NCI-H1417 treated with DMSO at 0.1 percent for 48 hours (cell line): ENCODE measurements at regions not wholly inside any gene's neighbourhood (a gene's known extent, or its start where the extent isn't known, plus 50 kb on each side); places are given as distances from the start of the nearest gene placed in this dataset.

Experiments
- DNase-seq: peaks from one replicate; lab custom pipeline; 2025; lab: John Stamatoyannopoulos, UW

DNA sequence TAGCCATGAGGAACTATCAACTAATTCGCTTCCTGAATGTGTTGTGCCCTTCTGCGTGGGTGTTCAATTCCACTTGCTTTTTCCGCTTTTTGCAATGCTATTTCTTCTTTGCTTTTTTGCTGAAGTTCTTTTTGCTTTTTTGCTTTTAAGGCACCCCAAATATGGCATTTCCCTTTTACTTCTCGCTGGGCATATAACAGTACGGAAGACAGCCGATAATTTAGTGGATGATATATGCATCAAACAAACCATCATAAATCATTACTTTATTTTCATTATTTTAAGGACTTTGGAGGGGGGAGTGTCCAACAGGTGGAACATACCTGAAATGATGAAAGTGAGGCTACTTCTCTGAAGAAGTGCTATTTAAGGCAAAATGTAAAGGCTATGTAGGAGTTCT is 277.0 kb upstream of the MTPN start:
- no peak for DNase-seq

DNA sequence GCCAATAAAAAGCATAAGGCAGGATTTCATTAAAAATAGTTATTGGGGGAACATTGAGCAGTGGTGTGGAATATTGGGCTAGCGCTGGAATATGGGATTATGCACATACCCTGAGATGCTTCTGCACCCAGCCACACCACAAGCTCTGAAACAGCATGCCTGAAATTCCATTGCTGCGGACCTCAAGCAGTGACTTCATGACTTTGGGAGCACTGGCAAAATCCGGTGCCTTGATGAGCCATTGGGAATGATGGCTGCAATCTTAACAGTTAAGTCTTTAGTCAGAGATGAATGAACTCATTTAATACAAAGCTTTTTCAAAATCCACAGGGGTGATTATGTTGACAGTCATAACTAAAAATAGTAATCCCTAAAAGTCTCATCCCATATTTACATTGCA is 274.7 kb upstream of the MTPN start:
- DNase-seq, result no peak

DNA sequence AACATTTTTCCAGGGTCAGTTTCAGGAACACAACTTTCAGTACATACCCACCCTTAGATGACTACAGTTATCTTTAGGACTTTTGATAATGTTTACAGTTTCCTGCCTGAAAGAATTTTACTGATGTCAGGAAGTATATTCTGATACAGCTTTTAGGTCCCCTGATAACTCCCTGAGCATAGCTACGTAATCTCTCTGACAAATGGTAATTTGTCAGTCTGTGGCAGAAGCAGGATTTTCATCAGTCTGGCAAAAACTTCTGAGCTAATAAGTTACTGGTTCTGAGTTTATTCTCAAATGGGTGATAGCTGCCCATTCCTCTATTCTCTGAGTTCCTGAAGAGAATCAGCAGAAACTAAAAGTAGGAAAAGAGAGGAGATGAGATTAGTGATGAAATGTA is 270.1 kb upstream of the MTPN start:
- no peak for DNase-seq

DNA sequence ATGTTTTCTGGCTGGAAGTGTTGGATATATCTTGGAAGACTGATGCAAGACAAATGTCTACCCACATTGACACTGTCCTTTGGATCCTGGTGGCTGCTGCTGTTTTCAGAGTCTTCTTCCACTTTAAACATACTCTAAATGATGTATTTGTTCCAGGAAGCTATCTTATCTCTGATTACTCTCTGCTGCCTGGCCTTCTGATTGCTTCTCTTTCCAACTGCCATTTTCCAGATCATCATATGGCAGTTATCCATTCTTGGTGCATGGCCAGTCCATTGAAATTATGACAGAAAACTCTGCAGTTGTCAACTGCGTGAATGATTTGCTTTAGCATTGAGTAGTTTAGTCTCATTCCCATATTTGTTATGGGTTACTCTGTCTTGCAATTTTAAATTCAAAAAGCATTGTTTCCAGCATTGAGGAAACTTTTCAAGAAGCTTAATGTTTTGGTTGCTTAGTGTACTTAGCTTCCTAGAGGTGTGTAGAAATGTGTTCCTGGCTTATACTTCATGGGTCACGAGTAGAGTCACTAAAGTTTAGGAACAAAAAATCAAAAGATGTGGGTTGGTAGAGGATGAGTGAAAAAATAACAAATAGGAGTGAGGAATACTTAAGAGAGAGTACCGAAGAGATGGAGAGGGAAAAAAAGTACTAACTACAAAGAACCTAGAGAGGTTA is 268.3 kb upstream of the MTPN start:
- DNase-seq, result no peak

DNA sequence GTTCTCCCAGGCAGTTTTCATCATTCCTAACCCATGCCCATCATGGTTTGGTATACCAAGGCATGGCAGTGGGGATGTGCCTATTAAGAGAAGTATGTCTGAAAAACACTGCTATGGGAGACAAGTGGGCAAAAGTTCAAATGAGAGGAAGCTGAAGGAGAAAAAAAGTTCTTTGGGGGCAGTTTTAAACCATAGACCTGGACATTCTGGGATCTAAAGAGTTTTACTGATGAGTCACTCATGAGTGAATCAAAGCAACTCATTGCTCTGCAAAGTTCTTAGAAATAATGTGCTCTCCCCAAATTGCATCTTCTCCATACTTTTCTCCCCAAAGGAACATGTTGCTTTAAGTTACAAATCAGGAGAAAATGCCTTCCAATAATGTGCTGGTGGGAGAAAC is 256.9 kb upstream of the MTPN start:
- DNase-seq, result no peak

DNA sequence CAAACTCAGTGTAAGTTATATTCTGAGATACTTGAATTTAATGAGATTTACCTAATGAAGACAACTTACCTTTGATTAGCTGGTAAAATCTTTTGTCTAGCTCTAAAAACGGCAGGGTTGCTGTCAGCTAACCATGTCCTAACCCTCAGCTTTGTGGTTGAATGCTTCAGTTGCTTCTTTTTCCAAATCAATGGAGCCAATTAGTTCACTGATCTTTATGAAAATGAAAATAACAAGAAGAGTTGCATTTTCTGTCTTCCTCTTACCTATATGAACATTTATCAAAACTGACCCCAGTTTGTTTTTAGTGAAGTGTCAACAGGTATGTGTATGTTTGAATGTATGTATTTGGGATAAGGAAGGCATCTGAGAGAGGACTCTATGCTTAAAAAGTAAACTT is 253.1 kb upstream of the MTPN start:
- no peak for DNase-seq

DNA sequence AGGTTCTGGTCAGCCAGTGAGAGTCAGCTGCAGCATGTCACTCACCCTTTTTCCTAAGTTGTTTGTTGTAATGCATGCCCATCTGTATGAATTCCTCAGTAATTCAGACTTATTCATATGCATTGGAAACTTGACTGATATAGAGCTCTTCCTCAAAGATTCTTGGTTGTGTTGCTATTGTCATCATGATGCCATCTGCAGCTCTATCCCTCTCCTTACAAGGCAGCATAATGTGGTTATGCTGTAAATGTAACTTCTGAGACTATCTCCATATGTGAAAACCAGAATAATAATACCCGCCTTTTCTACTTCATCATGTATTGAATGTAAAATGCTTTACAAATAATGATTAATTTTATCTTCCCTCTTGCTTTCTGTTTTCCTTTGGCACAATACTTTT is 252.6 kb upstream of the MTPN start:
- no peak for DNase-seq

DNA sequence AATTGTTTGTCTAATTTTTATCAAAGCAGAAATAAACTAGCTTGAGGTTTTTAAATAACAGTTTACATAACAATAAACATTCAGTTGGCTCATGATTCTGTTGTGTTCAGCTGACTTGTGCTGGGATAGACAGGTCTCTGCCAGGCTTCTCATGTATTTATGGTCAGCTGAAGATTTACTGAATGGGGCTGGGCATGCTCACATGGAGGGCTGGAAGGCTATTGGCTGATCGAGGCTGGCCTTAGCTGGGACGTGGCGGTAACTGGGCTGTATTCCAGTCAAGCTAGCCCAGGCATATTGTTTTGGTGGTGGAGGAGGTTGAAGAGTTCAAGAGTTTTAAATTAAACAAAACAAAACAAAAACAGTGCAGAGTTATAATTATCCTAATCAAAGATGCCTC is 251.0 kb upstream of the MTPN start:
- DNase-seq, result no peak

DNA sequence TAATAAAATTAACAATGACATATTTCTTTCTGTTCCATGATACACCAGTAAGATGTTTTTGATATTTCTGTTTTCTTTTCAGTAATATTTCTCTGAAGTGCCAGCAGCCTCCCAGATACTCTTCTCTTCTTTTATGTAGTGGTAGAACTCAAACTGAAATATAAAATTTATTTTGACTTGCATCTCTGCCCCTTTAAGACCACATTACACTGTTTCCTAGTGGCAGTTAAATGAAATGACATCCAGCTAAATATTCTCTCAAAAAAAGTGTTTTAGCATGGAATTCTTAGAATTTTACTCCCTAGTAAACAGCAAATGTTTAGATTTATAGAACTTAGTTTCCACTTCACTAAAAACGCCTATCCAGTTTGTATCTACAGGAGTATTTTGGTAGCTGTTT is 237.2 kb upstream of the MTPN start:
- no peak for DNase-seq

DNA sequence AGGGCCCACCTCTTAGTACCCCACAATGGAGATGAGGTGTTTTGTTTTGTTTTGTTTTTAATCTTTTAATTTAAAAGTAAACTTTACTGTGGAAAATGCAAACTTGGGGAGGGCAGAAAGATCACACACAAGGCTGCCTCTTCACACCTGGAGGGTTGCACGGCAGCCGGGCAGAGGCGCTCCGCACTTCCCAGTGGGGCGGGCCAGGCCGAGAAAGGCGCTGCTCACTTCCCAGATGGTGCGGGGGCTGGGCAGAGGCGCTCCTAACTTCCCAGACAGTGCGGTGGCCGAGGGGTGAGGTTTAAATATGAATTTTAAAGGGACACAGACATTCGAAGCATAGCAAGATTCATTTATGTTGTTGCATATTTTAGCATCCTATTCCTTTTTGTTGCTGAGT is 235.9 kb upstream of the MTPN start:
- no peak for DNase-seq

DNA sequence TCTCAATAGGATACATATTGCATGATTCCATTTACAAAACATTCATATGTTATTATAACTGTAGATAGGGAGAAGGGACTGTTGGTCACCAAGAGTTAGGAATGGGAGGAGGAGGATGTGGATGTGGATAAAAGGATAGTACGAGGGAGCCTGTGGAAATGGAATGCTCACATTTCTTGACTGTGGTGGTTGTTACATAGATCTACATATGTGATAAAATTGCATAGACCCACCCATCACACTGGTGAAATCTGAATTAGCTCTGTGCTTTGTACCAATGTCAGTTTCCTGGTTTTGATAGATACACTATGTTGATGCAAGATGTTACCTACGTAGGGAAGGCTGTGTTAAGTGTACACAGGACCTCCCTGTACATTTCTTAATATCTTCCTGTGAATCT is 233.5 kb upstream of the MTPN start:
- no peak for DNase-seq

DNA sequence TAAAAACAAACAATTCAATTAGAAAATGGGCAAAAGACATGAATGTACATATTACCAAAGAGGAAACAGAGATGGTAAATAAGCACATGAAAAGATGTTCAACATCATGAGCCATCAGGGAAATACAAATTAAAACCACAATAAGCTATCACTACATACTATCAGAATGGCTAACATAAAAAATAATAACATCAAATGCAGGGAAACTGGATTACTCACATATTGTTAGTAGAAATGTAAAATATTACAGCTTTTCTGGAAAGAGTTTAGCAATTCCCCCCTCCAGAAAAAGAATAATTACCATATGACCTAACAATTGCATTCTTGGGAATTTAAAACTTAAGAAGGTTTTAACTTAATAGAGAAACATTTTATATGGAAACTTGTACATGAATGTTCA is 232.9 kb upstream of the MTPN start:
- no peak for DNase-seq

DNA sequence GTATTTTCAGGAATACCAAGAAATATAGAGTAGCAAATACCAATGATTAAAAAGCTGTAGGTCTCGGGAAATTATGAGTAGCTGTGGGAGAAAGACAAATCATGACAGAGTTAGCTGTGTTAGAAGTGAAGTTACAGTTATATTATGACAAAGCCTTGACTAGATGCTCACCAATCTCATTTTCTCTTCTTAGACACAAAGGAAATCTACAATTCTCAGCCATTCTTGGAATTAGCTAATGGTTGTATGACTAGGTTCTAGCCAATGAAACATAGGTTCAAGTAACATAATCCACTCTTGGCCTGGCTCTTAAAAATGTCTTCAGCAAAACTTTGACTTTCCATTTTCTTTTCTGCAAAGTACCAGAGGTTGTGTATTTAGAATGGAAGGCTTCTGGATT is 228.8 kb upstream of the MTPN start:
- no peak for DNase-seq

DNA sequence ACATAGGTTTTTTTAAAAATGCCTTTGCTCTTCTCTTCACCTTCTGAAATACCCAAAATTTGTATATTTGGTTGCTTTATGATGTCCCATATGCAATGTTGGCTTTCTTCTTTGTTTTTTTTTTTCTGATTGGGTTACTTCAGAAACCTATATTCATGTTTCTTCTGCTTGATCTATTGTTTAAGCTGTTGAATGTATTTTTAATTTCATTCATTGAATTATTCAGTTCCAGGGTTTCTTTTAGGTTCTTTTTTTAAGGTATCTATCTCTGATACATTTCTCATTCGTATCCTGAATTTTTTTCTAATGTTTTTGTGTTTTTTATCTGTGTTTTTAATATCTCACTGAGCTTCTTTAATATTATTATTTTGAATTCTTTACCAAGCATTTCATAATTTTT is 221.0 kb upstream of the MTPN start:
- no peak for DNase-seq

DNA sequence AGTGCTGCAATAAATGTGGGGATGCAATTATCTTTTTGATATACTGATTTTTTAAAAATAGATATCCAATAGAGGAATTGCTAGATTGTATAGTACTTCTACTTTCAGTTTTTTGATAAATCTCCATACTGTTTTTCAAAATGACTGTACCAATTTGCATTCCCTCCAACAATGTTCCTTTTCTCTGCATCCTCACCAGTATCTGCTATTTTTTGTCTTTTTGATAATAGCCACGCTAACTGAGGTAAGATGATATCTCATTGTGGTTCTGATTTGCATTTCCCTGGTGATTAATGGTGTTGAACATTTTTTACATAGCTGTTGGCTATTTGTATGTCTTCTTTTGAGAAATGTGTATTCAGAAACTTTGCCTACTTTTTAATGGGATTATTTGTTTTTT is 217.7 kb upstream of the MTPN start:
- no peak for DNase-seq

DNA sequence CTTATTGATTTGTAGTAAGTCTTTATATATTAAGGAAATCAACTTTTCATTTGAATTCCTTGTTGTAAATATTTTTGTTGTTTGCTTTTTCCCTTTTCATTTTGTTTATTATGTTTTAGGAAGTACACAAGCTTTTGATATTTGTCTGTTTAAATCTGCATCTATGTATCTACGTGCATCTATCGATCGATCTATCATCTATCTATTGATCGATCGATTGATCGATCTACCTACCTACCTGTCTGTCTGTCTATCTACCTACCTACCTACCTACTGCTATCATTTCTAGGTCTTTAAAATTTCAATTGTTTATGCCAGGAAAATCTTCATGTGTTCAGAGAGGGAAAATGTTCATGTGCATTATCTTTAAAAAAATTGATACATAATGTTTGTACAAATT is 216.8 kb upstream of the MTPN start:
- DNase-seq, result no peak

DNA sequence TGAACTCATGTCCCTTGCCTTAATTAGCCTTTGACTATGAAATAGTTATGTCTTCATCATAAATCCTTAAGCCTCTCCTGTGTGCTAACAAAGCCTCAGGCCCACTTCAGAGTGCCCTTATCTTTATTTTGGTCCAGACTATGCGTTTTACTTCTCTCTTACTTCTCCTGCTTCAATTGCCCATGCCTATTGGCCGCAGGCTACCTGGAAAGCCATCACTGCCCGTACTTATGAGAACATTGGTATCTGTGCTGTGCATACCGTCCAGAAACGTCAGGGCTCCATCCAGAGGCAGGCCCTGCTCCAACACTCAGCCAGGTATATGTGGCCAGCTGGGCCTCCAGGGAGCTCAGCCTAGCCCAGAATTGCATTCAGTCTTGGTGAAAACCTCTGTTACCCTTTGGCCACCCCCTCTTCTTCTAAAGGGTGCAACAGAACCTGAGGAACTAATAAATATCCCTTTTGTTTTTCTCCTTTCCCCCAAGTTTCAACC is 212.4 kb upstream of the MTPN start:
- DNase-seq, result no peak

DNA sequence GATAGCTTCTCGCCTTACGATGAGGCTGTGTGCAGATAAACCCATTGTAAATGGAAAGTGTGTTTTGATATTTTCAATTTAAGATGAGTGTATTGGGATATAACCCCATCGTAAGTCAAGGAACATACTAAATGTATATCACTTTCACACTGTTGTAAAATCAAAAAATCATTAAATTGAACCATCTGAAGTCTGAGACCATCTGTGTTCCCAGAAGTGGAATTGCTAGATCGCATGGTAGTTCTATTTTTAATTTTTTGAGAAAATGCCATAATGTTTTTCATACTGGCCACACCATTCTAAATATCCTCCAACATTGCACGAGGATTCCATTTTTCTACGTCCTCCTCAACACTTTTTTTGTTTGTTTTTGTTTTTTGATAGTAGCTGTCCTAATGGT is 209.1 kb upstream of the MTPN start:
- DNase-seq, result no peak

DNA sequence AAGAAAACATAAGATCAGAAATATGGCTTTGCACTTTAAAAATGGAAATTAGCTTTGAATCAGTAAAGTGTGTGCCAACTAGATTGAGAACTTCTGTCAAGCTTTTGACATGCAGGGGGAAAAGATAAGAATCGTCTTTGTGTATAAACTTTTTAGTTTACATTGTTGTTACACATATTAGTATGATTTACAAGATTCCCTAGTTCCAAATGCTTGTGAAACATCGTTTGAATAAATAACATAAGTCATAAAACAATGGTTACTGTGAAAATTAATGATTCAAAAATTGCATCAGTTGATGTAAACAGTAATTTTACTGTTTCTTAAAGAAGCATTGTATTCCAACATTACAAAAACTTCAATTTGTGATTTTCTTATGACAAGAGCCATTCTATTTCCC is 207.6 kb upstream of the MTPN start:
- no peak for DNase-seq

DNA sequence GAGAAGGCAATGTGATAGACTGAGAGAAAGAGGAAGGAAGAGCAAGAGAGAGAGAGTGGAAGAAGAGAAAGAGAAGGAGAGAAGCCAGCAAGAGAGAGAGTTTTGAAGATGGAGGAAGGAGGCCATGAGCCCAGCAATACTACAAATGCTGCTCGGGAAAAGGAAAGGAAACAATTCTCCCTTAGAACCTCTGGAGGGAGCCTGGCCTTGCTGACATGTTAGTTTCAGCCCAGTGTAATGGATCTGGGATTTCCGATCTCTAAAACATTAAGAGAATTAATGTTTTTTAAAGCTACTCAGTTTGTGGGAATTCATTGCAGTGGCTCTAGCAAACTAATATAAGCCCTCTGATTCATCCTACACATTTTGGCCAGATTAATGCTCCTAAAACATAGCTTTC is 206.8 kb upstream of the MTPN start:
- no peak for DNase-seq

DNA sequence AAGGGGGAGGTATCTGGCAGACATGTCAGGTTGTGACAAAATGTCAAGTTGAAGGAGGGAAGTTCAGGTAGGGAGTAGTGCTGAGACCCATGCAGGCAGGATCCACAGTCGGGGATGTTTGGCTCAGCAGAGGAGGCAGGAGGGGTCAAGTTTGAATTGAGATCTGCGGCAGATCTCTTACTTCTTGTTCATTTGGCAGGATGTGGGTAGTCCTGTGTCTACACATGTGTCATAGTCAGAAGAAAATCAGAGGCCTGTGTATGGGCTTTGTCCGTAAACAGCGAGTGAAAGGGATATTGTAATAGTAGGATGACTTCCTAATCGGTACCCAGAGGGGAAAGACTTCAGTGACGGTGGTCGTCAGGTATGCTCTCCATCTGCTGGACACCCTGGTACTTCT is 203.8 kb upstream of the MTPN start:
- DNase-seq, result no peak

DNA sequence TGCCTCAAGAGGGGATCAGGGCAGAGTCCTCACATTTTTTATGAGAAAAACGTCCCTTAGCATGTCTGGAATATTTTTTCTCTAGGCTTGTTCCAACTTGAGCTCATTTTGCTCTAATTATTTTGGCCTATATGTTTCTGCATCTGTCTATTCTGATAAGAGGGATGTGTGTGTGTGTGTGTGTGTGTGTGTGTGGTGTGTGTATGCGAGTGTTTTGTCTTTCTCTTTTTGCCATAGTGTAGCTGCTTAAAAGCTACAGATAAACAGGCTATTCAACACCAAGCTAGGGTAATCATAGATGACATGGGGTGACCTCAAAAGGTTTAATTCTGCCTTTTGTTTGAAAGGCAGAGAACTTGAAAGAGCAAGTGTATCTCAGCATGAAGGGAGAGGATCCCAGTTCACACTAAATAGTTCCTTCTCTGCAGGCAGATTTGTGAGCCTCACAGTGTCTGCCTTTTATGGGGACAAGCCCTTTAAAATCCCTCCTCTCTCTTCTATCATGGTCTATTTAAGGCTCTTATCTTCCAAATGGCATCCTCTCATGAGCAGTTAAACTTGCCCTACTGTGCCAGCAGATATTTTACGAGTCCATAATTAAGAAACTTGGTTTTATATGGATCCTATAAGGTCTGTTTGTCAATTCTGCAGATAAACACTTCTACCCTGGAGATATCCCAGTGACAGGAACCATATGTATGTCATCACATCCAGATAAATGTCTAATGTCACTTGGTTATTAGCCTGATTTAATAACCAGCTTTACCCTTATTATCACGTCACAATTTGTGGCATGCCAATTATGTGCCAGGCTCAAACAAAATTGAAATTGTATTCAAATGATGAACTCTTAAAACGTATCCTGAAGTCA is 202.9 kb upstream of the MTPN start:
- no peak for DNase-seq

DNA sequence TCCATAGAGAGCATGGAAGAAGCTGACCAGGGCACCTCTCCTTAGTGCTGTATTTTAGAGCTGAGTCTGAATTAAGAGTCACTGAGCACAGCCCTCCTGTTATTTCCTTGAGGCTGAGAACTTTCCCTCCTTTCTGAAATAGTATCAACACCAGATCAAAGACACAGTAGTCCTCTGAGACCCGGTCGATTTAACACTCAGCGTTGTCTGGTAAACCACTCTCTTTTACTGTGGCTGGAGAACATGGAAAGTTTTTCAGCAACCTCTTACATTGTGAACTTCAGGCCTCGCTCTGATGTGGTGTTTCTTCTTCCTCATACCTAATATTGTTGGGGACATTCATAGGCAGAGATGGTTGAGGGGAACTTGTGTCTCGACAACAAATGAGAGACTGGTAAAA is 202.0 kb upstream of the MTPN start:
- DNase-seq, result no peak
